Mucosa of rectum (tissue), 2 donors: ENCODE measurements at regions not wholly inside any gene's neighbourhood (a gene's known extent, or its start where the extent isn't known, plus 50 kb on each side); places are given as distances from the start of the nearest gene placed in this dataset.

Experiments
- H3K27ac ChIP-seq, 2 donors: one replicate each; pipeline ENCODE4 v1.7.0; 2013; ENCODE audit warnings: inconsistent platforms in 2 of 2, low read depth in 2 of 2, low read length in 2 of 2
- H3K27me3 ChIP-seq, 2 donors: one replicate each; pipeline ENCODE4 v1.7.0; 2013; ENCODE audit warnings: low read length in 2 of 2; ENCODE audit not compliant: control insufficient read depth in 2 of 2, insufficient read depth in 2 of 2
- H3K36me3 ChIP-seq, 2 donors: one replicate each; pipeline ENCODE4 v1.7.0; 2013; ENCODE audit warnings: low read length in 2 of 2; ENCODE audit not compliant: control insufficient read depth in 2 of 2, insufficient read depth in 2 of 2
- H3K4me1 ChIP-seq, 2 donors: one replicate each; pipeline ENCODE4 v1.7.0; 2013; ENCODE audit warnings: low read length in 2 of 2, mild to moderate bottlenecking in 1 of 2; ENCODE audit not compliant: control insufficient read depth in 2 of 2, insufficient read depth in 2 of 2
- H3K4me3 ChIP-seq, 2 donors: one replicate each; pipeline ENCODE4 v1.7.0; 2013; ENCODE audit warnings: low read length in 2 of 2
- H3K9ac ChIP-seq, 2 donors: one replicate each; pipeline ENCODE4 v1.7.0; 2013; ENCODE audit warnings: low read length in 2 of 2, low read depth in 1 of 2, mild to moderate bottlenecking in 1 of 2
- H3K9me3 ChIP-seq, 2 donors: one replicate each; pipeline ENCODE4 v1.7.0; 2013; ENCODE audit warnings: low read length in 2 of 2; ENCODE audit not compliant: control insufficient read depth in 2 of 2
- donor health status: healthy.
- donor health status: Normal muscosa, but diverticular disease.

DNA sequence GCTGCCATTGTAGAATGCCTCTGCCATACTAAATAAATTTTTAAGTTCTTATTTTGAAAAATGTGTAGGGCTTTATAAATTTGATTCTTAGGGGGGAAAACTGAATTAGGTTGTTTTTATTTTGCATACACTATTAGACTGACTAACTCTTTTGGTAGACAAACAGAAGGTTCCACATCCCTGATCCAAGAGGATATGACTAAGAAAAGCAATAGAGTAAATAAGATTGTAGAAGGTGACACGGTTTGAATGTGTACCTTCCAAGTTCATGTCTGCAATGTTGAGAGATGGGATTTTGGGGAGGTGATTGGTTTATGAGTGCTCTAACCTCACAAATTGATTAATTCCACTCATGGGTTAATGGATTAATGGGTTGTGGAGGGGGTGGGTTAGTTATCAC lies 127.9 kb downstream of the GLUL start:
- Histone ChIP-seq H3K4me1 (no peaks in the 10 kb centered on the region), H3K4me3 (no peak overlapping the region), H3K9me3 (no peaks in the 10 kb centered on the region), H3K9ac (no peak overlapping the region), H3K36me3 (no peaks in the 10 kb centered on the region), H3K27ac (no peak overlapping the region), H3K27me3 (no peaks in the 10 kb centered on the region)

DNA sequence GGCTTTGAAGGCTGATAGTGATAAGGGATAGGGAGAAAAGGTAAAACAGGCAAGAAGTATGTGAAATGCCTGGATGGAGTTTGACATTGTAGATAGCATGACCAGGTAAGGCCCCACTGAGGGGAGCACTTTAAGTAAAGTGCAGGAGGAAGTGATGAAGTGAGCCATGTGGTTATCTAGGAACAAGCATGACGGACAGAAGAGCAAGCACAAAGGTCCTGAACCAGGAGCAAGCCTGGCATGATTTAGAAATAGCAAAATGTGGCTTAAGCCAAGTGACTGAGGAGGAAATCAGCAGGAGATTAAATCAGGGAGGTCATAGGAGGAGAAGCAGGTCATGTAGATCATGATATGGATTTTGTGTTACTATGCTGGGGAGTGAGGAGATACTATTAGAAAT lies 129.2 kb downstream of the GLUL start:
- Histone ChIP-seq H3K27ac (no peak overlapping the region), H3K4me1 (no peaks in the 10 kb centered on the region), H3K4me3 (no peak overlapping the region), H3K27me3 (no peaks in the 10 kb centered on the region), H3K9ac (no peak overlapping the region), H3K36me3 (no peaks in the 10 kb centered on the region), H3K9me3 (no peaks in the 10 kb centered on the region)

DNA sequence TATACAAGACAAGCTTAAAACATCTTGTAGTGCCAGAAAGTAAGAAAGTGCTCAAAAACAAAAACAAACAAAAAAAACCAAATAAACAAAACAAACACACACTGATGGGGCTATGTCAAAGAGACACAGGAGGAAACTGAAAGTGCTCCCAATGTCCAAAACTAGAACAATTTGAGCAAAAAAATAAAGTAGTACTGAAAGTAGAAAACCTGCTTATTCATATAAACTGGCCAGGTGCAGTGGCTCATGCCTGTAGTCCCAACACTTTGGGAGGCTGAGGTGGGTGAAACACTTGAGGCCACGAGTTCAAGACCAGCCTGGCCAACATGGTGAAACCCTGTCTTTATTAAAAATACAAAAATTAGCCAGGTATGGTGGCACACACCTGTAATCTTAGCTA lies 129.9 kb downstream of the GLUL start:
- no peaks in the 10 kb centered on the region for H3K9me3 ChIP-seq
- no peak overlapping the region for H3K4me3 ChIP-seq
- H3K36me3 ChIP-seq, result no peaks in the 10 kb centered on the region
- H3K27ac ChIP-seq, result no peak overlapping the region
- no peaks in the 10 kb centered on the region for H3K4me1 ChIP-seq
- H3K27me3 ChIP-seq, result no peaks in the 10 kb centered on the region
- H3K9ac ChIP-seq, result no peak overlapping the region

DNA sequence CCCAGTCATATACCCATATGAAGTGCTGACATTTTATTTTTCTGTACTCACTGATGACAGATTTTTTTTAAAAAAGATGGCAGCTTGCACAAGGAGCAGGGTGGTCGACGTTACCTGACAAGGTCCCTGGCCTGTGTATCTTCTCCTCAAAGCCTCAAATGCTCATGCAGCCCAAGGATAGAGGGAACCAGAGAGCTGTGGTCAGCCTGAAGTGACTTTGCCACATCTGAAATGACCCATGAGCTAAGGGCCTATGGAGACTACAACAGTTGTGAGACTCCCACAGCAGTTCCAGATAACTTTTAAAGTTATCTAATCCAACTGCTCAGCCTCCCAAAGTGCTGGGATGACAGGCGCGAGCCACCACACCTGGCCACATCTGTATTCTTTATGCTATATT lies 131.1 kb downstream of the GLUL start:
- H3K4me1 ChIP-seq, result no peaks in the 10 kb centered on the region
- H3K27me3 ChIP-seq, result no peaks in the 10 kb centered on the region
- H3K9me3 ChIP-seq, result no peaks in the 10 kb centered on the region
- no peak overlapping the region for H3K27ac ChIP-seq
- no peak overlapping the region for H3K4me3 ChIP-seq
- no peaks in the 10 kb centered on the region for H3K36me3 ChIP-seq
- H3K9ac ChIP-seq, result no peak overlapping the region

DNA sequence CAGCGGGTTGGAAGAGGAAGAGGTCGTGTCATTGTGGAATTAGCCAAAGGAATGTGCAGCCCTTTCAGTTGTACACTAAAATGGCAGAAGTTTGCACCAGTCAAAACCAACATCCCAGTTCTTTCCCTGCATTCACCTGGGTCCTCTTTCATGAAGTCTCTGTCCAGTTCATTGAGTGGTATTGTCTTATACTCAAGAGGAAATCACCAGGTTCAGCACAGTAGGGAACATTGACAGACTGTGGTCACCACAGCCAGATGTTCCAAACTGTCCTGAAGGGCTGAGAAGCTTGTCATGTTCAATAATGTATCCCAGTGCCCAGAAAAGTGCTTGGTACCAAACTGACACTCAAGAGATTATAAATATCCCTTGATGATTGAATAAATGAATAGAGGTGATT lies 131.6 kb downstream of the GLUL start:
- H3K27me3 ChIP-seq, result no peaks in the 10 kb centered on the region
- no peak overlapping the region for H3K9ac ChIP-seq
- no peaks in the 10 kb centered on the region for H3K36me3 ChIP-seq
- H3K27ac ChIP-seq, result no peak overlapping the region
- no peaks in the 10 kb centered on the region for H3K9me3 ChIP-seq
- no peaks in the 10 kb centered on the region for H3K4me1 ChIP-seq
- no peak overlapping the region for H3K4me3 ChIP-seq

DNA sequence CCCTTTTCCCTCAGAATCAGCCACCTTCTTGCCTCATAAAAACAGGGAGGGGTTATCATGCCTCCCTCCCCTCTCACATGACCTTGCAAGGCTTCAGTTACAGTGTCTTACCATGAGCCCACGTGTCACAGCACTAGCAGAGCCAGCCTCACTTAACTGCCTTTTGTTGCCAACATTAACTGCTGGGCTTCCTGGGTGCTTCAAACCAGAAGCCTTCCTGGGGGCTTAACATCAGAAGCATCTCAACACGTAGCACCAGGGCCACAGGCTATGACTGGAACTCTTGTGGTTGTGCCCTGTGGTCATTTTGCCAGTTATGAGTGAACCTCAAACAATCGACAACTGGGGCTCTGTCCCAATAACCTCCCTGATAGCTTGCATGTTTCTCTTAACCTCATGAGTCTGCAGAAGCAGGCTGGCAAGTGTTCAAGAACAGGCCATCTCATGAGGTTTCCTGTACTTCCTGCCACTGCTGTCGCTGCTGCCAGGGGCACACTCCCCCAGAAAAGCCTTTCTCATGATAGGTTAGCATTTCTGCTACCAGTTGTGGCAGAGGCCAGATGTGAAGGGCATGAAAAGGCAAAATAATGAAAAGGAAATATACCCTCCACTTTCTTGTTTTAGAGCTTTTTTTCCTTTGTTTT lies 132.2 kb downstream of the GLUL start:
- Histone ChIP-seq H3K36me3 (no peaks in the 10 kb centered on the region), H3K9me3 (no peaks in the 10 kb centered on the region), H3K27ac (peak overlapping the region in 1 of 2 donors; percentile 41), H3K4me1 (no peaks in the 10 kb centered on the region), H3K9ac (no peak overlapping the region), H3K27me3 (no peaks in the 10 kb centered on the region), H3K4me3 (no peak overlapping the region)

DNA sequence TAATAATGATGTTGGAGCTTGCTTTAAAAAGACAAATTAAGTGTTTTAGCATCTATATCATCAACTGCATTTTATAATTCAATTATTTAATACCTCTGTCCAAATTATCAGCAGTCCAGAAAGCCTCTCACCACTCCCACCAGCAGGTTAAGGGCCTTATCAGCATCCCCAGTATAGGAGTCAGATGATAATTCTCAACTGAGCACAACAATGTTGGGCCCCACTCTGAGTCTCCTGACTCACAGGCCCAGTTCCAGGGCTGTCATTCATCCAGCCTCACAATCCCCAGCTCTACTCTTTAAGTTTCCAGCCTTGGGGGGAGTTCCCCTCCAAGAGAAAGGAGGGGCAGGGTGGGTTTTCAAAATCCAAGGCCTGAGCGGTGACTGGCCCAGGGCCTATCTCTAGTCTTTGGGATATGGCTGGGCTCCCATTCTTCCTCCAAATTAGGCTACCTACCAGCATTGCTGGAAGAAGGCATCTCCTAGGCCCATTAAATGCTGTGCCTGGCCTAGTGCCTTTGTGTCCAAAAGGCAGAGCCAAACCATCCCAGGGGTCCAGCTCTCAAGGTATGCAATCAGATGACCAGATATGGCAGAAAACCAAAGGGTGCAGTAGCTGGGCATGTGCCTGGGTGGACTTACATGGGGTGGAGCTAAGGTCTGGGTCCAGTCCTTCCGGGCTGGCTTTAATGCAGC lies 134.1 kb downstream of the GLUL start:
- Histone ChIP-seq H3K27ac (no peak overlapping the region), H3K9ac (no peak overlapping the region), H3K4me3 (no peak overlapping the region), H3K4me1 (no peaks in the 10 kb centered on the region), H3K27me3 (no peaks in the 10 kb centered on the region), H3K36me3 (no peaks in the 10 kb centered on the region), H3K9me3 (no peaks in the 10 kb centered on the region)

DNA sequence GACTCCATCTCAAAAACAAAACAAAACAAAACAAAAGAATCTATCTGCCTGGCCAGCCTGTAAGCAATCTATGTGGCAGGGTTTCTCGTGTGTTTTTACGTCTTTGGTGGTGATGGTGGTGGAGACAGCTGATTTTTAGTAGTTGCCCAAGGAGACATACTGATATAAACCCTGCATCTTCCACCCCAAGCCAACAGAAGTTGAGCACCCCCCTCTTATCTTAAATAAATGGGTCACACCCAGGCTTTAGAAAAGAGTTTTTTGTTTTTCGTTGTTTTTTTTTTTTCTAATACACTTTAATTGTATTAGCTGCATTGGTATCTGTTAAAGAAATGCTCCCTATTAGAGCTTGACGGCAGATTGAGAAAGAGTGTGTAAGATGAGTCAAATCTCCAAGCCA lies 134.7 kb downstream of the GLUL start:
- Histone ChIP-seq H3K4me1 (no peaks in the 10 kb centered on the region), H3K4me3 (no peak overlapping the region), H3K36me3 (no peaks in the 10 kb centered on the region), H3K9ac (no peak overlapping the region), H3K27me3 (no peaks in the 10 kb centered on the region), H3K9me3 (no peaks in the 10 kb centered on the region), H3K27ac (no peak overlapping the region)

DNA sequence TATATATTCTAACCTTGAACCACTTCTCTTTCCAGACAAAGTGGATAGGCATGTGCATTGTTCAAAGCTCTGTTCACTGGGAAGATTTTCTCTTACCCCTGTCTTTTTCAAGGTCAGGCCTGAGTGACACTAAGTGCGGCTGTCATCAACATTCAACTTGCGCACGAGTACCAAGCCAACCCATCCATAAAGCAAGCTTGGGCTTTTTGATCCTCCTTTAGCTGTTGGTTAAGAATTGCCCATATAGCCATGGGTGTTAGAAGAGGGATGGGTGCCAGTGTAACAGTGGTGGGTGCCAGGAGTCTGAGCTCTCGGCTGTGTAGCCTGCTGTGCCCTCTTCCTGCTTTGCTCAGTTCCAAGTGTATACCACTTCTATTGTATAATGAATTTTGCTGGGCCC lies 136.1 kb downstream of the GLUL start:
- no peaks in the 10 kb centered on the region for H3K36me3 ChIP-seq
- no peaks in the 10 kb centered on the region for H3K4me1 ChIP-seq
- H3K9ac ChIP-seq, result no peak overlapping the region
- H3K9me3 ChIP-seq, result no peaks in the 10 kb centered on the region
- H3K27ac ChIP-seq, result no peak overlapping the region
- H3K27me3 ChIP-seq, result no peaks in the 10 kb centered on the region
- H3K4me3 ChIP-seq, result no peak overlapping the region

DNA sequence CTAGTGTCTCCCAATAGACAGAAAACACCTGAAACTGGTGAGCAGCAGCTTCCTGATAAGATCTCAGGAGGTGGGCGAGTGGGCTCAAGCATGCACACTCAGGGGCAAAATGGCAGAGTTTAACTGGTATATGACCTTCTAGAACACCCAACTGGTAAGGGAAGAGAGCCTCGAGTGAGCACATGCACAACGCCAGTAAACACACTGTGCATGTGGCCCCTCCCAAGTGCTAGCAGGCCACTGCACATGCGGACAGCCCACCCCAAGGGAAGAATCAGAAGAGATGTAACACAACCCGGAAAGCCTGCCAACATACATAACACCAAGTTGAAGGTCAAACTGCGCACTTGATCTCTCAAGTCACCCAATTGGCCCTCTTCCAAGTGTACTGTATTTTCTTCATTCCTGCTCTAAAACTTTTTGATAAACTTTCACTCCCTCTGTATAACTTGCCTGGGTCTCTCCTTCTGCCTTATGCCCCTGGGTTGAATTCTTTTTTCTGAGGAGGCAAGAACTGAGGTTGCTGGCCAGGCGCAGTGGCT lies 138.2 kb downstream of the GLUL start:
- no peaks in the 10 kb centered on the region for H3K36me3 ChIP-seq
- H3K4me1 ChIP-seq, result peaks cover 6 to 8% of the 10 kb centered on the region in 2 donors
- no peaks in the 10 kb centered on the region for H3K27me3 ChIP-seq
- no peaks in the 10 kb centered on the region for H3K9me3 ChIP-seq
- no peak overlapping the region for H3K27ac ChIP-seq
- no peak overlapping the region for H3K9ac ChIP-seq
- H3K4me3 ChIP-seq, result no peak overlapping the region
